WTC11 (cell line): ENCODE measurements at regions not wholly inside any gene's neighbourhood (a gene's known extent, or its start where the extent isn't known, plus 50 kb on each side); places are given as distances from the start of the nearest gene placed in this dataset.

ENCODE experiments used
- CDX4 ChIP-seq: fragments of 250-450 bp; sonication (Bioruptor Pico); IDR thresholded peaks from 2 replicates; pipeline ENCODE4 v1.9.0; 2021; ENCODE audit warnings: moderate library complexity, mild to moderate bottlenecking, inconsistent platforms, borderline replicate concordance
- CTCF ChIP-seq: fragments of 200-600 bp; IDR thresholded peaks from 2 replicates; pipeline ENCODE4 v1.8.0; 2022; ENCODE audit warnings: antibody characterized with exemption
- E2F5 ChIP-seq: sonication (generic); formaldehyde crosslinking; IDR thresholded peaks from 2 replicates; pipeline ENCODE4 v1.8.1; 2022; ENCODE audit warnings: mild to moderate bottlenecking, moderate library complexity, missing genetic modification reagents
- JUN ChIP-seq: sonication (generic); formaldehyde crosslinking; IDR thresholded peaks from 2 replicates; pipeline ENCODE4 v1.8.0; 2023; ENCODE audit warnings: mild to moderate bottlenecking, missing genetic modification reagents
- NFE2L1 ChIP-seq: sonication (generic); formaldehyde crosslinking; IDR thresholded peaks from 2 replicates; pipeline ENCODE4 v1.8.1; 2023; ENCODE audit warnings: missing genetic modification reagents
- NR1H2 ChIP-seq: sonication (generic); formaldehyde crosslinking; IDR thresholded peaks from 2 replicates; pipeline ENCODE4 v1.9.0; 2021; ENCODE audit warnings: mild to moderate bottlenecking, moderate library complexity, missing genetic modification reagents
- NR2C2 ChIP-seq: sonication (generic); formaldehyde crosslinking; IDR thresholded peaks from 2 replicates; pipeline ENCODE4 v1.8.0; 2022; ENCODE audit warnings: mild to moderate bottlenecking, missing genetic modification reagents
- SP1 ChIP-seq: sonication (generic); formaldehyde crosslinking; conservative IDR thresholded peaks from 2 replicates; pipeline ENCODE4 v1.8.1; 2022; ENCODE audit warnings: missing genetic modification reagents
- TEAD1 ChIP-seq: sonication (generic); formaldehyde crosslinking; IDR thresholded peaks from 2 replicates; pipeline ENCODE4 v1.8.0; 2022; ENCODE audit warnings: mild to moderate bottlenecking, missing genetic modification reagents

- TF ChIP-seq E2F5 (CRISPR knock-in tag) = no peak
- TF ChIP-seq NR1H2 (CRISPR knock-in tag) = no peak
- TF ChIP-seq CTCF = no peak
- TF ChIP-seq NFE2L1 (CRISPR knock-in tag) = no peak
- TF ChIP-seq SP1 (CRISPR knock-in tag) = no peak
- TF ChIP-seq NR2C2 (CRISPR knock-in tag) = no peak
- TF ChIP-seq TEAD1 (CRISPR knock-in tag) = no peak
- no peak for TF ChIP-seq CDX4
- no peak for TF ChIP-seq JUN (CRISPR knock-in tag)
Observed at GRCh38 chr5:2371419-2371710, 380.1 kb downstream of the IRX2 start.
